OCI-LY7 (cell line): ENCODE measurements at regions not wholly inside any gene's neighbourhood (a gene's known extent, or its start where the extent isn't known, plus 50 kb on each side); places are given as distances from the start of the nearest gene placed in this dataset.

Experiments
- BruUV-seq: library from RNA; stranded (reverse); fragments of 400-500 nt; replicated peaks from 2 replicates; lab custom pipeline; 2021; lab: Mats Ljungman, UMichigan
- CTCF ChIA-PET: fragments of 300-600 bp; sonication (Branson Sonifier 250); formaldehyde crosslinking; loops from one replicate; lab custom pipeline; 2022; ENCODE audit warnings: antibody characterized with exemption; ENCODE audit not compliant: unreplicated experiment; lab: Charles Lee
- POLR2A ChIA-PET: fragments of 300-600 bp; sonication (Branson Sonifier 250); formaldehyde crosslinking; loops from one replicate; lab custom pipeline; 2022; ENCODE audit warnings: antibody characterized with exemption; lab: Charles Lee
- DNase-seq: peaks from one replicate; pipeline ENCODE4 v3.0.0-alpha.2; 2015; ENCODE audit warnings: low spot score
- H2AFZ ChIP-seq: fragments of 200-600 bp; sonication (generic), shearing (Covaris generic); 2 replicates; pipeline ENCODE4 v1.6.1; 2014; ENCODE audit warnings: mild to moderate bottlenecking, antibody characterized with exemption, low read length, moderate library complexity
- H3K27ac ChIP-seq: fragments of 200-600 bp; sonication (generic); 2 replicates; pipeline ENCODE4 v1.5.1; 2014; ENCODE audit warnings: mixed run types, low read depth, mild to moderate bottlenecking, moderate library complexity, low read length, inconsistent platforms; ENCODE audit not compliant: poor library complexity, severe bottlenecking
- H3K36me3 ChIP-seq: fragments of 200-600 bp; sonication (generic); 2 replicates; pipeline ENCODE4 v1.6.1; 2014; ENCODE audit warnings: mild to moderate bottlenecking, antibody characterized with exemption, low read length, moderate library complexity, mixed read lengths; ENCODE audit not compliant: insufficient read depth
- H3K4me1 ChIP-seq: fragments of 200-600 bp; sonication (generic); 2 replicates; pipeline ENCODE4 v1.5.1; 2014; ENCODE audit warnings: mild to moderate bottlenecking, low read length; ENCODE audit not compliant: insufficient read depth, poor library complexity, severe bottlenecking
- H3K4me2 ChIP-seq: fragments of 200-600 bp; sonication (generic); 2 replicates; pipeline ENCODE4 v1.6.1; 2014; ENCODE audit warnings: mild to moderate bottlenecking, low read length
- H3K4me3 ChIP-seq: fragments of 200-600 bp; sonication (generic); 2 replicates; pipeline ENCODE4 v1.5.1; 2014; ENCODE audit warnings: mild to moderate bottlenecking, low read depth, low read length; ENCODE audit not compliant: poor library complexity, severe bottlenecking
- H3K79me2 ChIP-seq: fragments of 200-600 bp; sonication (generic); 2 replicates; pipeline ENCODE4 v1.6.1; 2016; ENCODE audit warnings: low read depth, mild to moderate bottlenecking, low read length, moderate library complexity, mixed read lengths; ENCODE audit not compliant: insufficient read depth
- H3K9me2 ChIP-seq: fragments of 200-600 bp; sonication (generic); 2 replicates; pipeline ENCODE4 v1.6.1; 2016; ENCODE audit warnings: mild to moderate bottlenecking, low read length, mixed read lengths; ENCODE audit not compliant: insufficient read depth
- H3K9me3 ChIP-seq: fragments of 200-600 bp; sonication (generic); 2 replicates; pipeline ENCODE4 v1.6.1; 2014; ENCODE audit warnings: mild to moderate bottlenecking, mixed run types, low read length, mixed read lengths
- H4K20me1 ChIP-seq: fragments of 200-600 bp; sonication (generic); 2 replicates; pipeline ENCODE4 v1.6.1; 2014; ENCODE audit warnings: mild to moderate bottlenecking, antibody characterized with exemption, low read length, moderate library complexity, mixed read lengths; ENCODE audit not compliant: insufficient read depth
- EZH2phosphoT487 ChIP-seq: fragments of 200-600 bp; sonication (generic); IDR thresholded peaks from 2 replicates; pipeline ENCODE4 v1.6.1; 2018; ENCODE audit warnings: low read depth, borderline replicate concordance, mild to moderate bottlenecking, mixed run types, antibody characterized with exemption, low read length, moderate library complexity, mixed read lengths
- intact Hi-C: fragments of 100-400 bp; cut with micrococcal nuclease; formaldehyde crosslinking; loops from one replicate; pipeline ENCODE4 v1.10.0; 2022; ENCODE audit not compliant: unreplicated experiment
- TF ChIP-seq, protein P1 (sequence below): fragments of 200-600 bp; sonication (generic); conservative IDR thresholded peaks from 2 replicates; pipeline ENCODE4 v1.5.1; 2014; ENCODE audit warnings: mild to moderate bottlenecking, antibody characterized with exemption, low read length, moderate library complexity, mixed read lengths

DNA sequence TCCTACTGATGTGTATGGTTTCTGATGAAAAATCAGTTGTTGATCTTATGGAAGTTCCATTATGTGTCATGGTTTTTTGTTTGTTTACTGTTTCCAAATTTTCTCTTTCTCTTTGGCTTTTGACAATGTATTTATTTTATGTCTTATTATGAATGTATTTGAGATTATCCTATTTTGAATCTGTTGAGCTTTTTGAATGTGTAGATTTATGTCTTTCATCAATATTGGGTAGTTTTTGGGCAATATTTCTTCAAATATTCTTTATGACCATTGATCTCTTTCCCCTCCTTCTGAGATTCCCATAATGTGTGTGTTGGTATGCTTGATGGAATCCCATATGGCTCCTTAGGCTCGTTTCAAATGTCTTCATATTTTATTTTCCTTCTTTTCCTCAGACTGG is 80.5 kb upstream of the FAM47C start:
- intact Hi-C loops, result no loop called here
- H3K36me3 ChIP-seq, result no peaks in the 10 kb centered on the region
- BruUV-seq, result no TSS peak
- no peaks in the 10 kb centered on the region for H3K9me2 ChIP-seq
- TF ChIP-seq, protein P1, sequence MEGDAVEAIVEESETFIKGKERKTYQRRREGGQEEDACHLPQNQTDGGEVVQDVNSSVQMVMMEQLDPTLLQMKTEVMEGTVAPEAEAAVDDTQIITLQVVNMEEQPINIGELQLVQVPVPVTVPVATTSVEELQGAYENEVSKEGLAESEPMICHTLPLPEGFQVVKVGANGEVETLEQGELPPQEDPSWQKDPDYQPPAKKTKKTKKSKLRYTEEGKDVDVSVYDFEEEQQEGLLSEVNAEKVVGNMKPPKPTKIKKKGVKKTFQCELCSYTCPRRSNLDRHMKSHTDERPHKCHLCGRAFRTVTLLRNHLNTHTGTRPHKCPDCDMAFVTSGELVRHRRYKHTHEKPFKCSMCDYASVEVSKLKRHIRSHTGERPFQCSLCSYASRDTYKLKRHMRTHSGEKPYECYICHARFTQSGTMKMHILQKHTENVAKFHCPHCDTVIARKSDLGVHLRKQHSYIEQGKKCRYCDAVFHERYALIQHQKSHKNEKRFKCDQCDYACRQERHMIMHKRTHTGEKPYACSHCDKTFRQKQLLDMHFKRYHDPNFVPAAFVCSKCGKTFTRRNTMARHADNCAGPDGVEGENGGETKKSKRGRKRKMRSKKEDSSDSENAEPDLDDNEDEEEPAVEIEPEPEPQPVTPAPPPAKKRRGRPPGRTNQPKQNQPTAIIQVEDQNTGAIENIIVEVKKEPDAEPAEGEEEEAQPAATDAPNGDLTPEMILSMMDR, result no peak
- no peak for TF ChIP-seq EZH2phosphoT487
- H3K4me3 ChIP-seq, result no peak overlapping the region
- no peak overlapping the region for H3K27ac ChIP-seq
- H3K9me3 ChIP-seq, result no peaks in the 10 kb centered on the region
- ChIA-PET CTCF (no interaction called here), POLR2A (no interaction called here)
- H3K79me2 ChIP-seq, result no peaks in the 10 kb centered on the region
- H3K4me1 ChIP-seq, result no peaks in the 10 kb centered on the region
- no peak overlapping the region for H3K4me2 ChIP-seq
- DNase-seq, result no peak
- H2AFZ ChIP-seq, result no peak overlapping the region
- H4K20me1 ChIP-seq, result no peaks in the 10 kb centered on the region

DNA sequence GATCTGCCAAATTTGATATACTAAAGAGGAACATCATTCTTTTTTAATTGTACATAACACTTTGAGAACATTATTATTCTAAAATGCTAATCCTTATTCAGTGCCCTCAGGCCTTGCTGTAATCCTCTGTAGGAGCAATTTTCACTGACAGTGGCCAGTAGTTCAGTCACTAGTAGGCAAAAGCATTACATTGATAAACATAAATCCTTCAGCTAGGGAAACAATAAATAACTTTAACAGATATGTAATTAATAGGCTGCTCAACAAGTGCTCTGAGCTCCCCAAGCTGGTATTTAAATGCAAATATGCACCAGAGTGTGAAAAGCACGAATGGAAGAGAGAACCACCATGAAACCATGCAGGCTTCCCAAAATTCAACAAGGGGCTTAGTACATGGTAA is 77.7 kb upstream of the FAM47C start:
- TF ChIP-seq, protein P1, result no peak
- TF ChIP-seq EZH2phosphoT487, result no peak

DNA sequence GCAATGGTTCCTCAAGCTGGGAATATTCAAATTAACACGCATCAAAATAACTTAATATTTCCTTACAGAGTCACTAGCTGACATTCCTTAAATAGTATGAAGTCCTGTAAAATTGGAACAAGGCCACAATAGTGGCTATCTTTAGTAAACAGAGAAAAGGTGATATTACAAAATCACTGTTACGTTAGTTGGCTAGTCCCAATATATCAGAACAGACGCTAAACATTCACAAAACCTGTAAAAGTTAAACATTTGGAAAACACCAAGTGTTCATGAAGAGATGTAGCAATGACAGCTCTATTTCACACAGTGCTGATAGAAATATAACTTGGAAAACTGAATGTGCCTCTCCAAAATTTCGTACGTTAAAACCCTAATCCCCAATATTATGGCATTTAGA is 61.0 kb upstream of the FAM47C start:
- no peaks in the 10 kb centered on the region for H3K9me3 ChIP-seq
- H3K4me3 ChIP-seq, result no peak overlapping the region
- no TSS peak for BruUV-seq
- POLR2A ChIA-PET, result interaction anchor here (0.7 kb wide), 1 partner anchor 13 kb away, joined by 3 read pairs; no protein-coding TSS in a partner anchor
- no peaks in the 10 kb centered on the region for H4K20me1 ChIP-seq
- no peaks in the 10 kb centered on the region for H3K36me3 ChIP-seq
- TF ChIP-seq, protein P1, result no peak
- no peak for TF ChIP-seq EZH2phosphoT487
- H3K4me1 ChIP-seq, result no peaks in the 10 kb centered on the region
- intact Hi-C loops, result no loop called here
- no peak overlapping the region for H3K4me2 ChIP-seq
- H3K27ac ChIP-seq, result no peak overlapping the region
- no peaks in the 10 kb centered on the region for H3K9me2 ChIP-seq
- H3K79me2 ChIP-seq, result no peaks in the 10 kb centered on the region
- no peak for DNase-seq
- CTCF ChIA-PET, result no interaction called here
- no peak overlapping the region for H2AFZ ChIP-seq

More for the DNA sequence above, 77.7 kb upstream of the FAM47C start:
- Histone ChIP-seq H3K4me3 (no peak overlapping the region), H3K79me2 (no peaks in the 10 kb centered on the region), H3K9me2 (no peaks in the 10 kb centered on the region), H3K4me2 (no peak overlapping the region), H3K9me3 (no peaks in the 10 kb centered on the region), H3K27ac (no peak overlapping the region), H3K4me1 (no peaks in the 10 kb centered on the region), H2AFZ (no peak overlapping the region), H4K20me1 (no peaks in the 10 kb centered on the region), H3K36me3 (no peaks in the 10 kb centered on the region)
- CTCF ChIA-PET, result no interaction called here
- intact Hi-C loops, result no loop called here
- DNase-seq, result no peak
- POLR2A ChIA-PET, result no interaction called here
- no TSS peak for BruUV-seq
